GM20000 (cell line): ENCODE measurements at regions not wholly inside any gene's neighbourhood (a gene's known extent, or its start where the extent isn't known, plus 50 kb on each side); places are given as distances from the start of the nearest gene placed in this dataset.

Experiments used
- DNase-seq: peaks from one replicate; pipeline ENCODE4 v3.0.0; 2012; ENCODE audit warnings: low spot score
- TF ChIP-seq, protein P1 (sequence below): IDR thresholded peaks from 2 replicates; pipeline ENCODE4 v1.5.1; 2012; ENCODE audit warnings: mild to moderate bottlenecking, control low read depth; ENCODE audit errors: extremely low read depth, missing control alignments

DNA sequence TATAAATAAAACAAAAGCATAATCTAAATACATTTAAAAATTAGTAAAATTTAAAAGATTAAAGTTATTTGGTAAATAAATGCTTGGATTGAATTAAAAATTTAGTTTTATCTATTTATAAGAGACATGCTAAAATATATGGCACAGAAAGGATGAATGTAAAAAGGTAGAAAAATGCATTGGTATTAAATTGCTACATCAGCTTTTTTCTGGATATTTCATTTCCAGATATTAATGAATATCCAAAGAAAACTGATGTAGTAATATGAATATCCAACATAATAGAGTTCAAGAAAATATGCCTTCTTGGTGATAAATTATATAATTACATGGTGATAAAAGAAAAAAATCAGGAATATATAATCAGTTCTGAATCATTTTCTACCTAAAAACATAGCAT is 1743.9 kb downstream of the RPA4 start:
- no peak for DNase-seq
- TF ChIP-seq, protein P1, sequence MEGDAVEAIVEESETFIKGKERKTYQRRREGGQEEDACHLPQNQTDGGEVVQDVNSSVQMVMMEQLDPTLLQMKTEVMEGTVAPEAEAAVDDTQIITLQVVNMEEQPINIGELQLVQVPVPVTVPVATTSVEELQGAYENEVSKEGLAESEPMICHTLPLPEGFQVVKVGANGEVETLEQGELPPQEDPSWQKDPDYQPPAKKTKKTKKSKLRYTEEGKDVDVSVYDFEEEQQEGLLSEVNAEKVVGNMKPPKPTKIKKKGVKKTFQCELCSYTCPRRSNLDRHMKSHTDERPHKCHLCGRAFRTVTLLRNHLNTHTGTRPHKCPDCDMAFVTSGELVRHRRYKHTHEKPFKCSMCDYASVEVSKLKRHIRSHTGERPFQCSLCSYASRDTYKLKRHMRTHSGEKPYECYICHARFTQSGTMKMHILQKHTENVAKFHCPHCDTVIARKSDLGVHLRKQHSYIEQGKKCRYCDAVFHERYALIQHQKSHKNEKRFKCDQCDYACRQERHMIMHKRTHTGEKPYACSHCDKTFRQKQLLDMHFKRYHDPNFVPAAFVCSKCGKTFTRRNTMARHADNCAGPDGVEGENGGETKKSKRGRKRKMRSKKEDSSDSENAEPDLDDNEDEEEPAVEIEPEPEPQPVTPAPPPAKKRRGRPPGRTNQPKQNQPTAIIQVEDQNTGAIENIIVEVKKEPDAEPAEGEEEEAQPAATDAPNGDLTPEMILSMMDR = no peak

DNA sequence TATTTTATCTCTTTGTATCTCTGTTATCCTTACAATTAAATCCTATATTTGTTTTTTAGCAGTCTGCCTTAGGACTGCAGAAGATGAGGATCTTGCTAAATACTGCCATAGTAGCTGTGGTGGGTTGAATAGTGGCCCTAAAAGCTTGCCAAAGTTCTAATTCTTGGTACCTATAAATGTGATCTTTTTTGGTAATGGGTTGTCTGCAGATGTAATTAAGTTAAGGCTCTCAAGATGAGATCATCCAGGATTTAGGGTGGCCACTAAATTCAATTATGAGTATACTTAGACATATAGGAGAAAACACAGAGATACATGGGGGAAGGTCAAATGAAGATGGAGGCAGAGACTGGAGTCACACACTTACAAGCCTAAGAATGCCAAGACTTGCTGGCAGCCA is 1753.7 kb downstream of the RPA4 start:
- TF ChIP-seq, protein P1 = no peak
- no peak for DNase-seq

DNA sequence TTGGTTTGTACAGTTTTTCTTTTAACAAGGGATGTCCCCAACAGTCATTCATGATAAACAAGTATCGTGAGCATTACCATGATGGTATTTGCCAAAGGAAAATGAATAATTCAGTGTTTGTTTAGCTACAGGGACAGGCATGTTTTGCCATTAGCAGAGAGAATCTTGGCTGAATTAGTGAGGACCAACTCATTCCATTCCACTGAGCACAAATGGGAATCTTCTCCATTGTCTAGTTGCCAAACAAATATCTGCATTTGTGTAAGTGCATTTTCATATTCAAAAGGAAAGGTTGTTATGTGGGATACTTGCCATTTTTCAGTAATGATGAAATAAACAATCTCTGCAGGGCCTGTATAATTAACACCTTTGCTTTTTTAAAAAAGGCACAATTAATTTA is 1762.6 kb downstream of the RPA4 start:
- TF ChIP-seq, protein P1 = no peak
- no peak for DNase-seq

DNA sequence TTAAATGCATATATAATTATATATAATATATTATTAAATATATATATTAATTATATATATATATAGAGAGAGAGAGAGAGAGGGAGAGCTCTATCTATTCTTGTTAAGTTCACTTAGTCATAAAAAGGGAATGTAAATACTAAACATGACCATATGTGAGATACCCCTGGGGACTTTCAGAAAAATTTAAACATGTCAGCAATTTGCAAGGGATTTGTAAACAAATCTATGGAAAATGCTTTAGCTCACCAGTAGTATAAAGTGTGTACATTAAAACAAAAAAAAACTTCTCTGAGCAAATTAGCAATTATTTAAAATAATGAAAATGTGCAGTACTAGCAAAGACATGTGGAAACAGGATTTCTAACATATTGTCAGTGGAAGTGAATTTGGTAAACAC is 1755.5 kb downstream of the PCDH19 start:
- TF ChIP-seq, protein P1 = no peak
- no peak for DNase-seq
